HepG2 (cell line): ENCODE measurements at regions not wholly inside any gene's neighbourhood (a gene's known extent, or its start where the extent isn't known, plus 50 kb on each side); places are given as distances from the start of the nearest gene placed in this dataset.
A peak's percentile ranks its signal among the peaks of the same experiment; 100 is the strongest.

Source experiments
- ATAC-seq: fragments of 200-7000 bp; cut with Tn5 transposase; 3 replicates; pipeline ENCODE4 v1.9.1; 2020; ENCODE audit warnings: mild to moderate bottlenecking, moderate library complexity
- BruUV-seq: library from RNA; stranded (reverse); fragments of 400-500 nt; replicated peaks from 2 replicates; lab custom pipeline; 2021; lab: Mats Ljungman, UMichigan
- CTCF ChIA-PET: fragments of 300-600 bp; formaldehyde crosslinking; extraction: SDS; loops from one replicate; lab custom pipeline; 2021; ENCODE audit warnings: low total read pairs, inconsistent platforms, low intra/inter-chr PET ratio; lab: Yijun Ruan, JAX
- POLR2A ChIA-PET: fragments of 350-600 bp; sonication (Branson Sonifier 250); formaldehyde crosslinking; loops from one replicate; lab custom pipeline; 2020; ENCODE audit warnings: antibody characterized with exemption, inconsistent platforms; lab: Yijun Ruan, JAX
- DNase-seq: peaks from one replicate; pipeline ENCODE4 v3.0.0-alpha.2; 2015; ENCODE audit warnings: low spot score
- FAIRE-seq: peaks from 3 replicates; lab custom pipeline; 2011; peaks lifted over from hg19 to GRCh38; lab: Jason Lieb, UNC
- H2AFZ ChIP-seq: one replicate; pipeline ENCODE4 v1.6.1; 2011; ENCODE audit warnings: low read length, inconsistent platforms
- H3K27ac ChIP-seq: fragments of 300-600 bp; 3 replicates; pipeline ENCODE4 v1.8.0; 2011; ENCODE audit warnings: mixed run types, mild to moderate bottlenecking, mixed read lengths, low read length, inconsistent platforms; ENCODE audit not compliant: insufficient read depth; ENCODE audit errors: extremely low read length
- H3K27me3 ChIP-seq, 2 experiments: fragments of 200-600 bp in 1 of 2; 2 replicates in 1 of 2; 3 replicates in 1 of 2; pipeline versions ENCODE4 v1.6.0 to v1.8.0; 2011; ENCODE audit warnings: low read length in 2 of 2, mild to moderate bottlenecking in 2 of 2, moderate library complexity in 2 of 2, inconsistent platforms in 1 of 2; ENCODE audit not compliant: insufficient read depth in 2 of 2, control insufficient read depth in 1 of 2
- H3K36me3 ChIP-seq, 2 experiments: fragments of 200-600 bp in 1 of 2; replicated peaks in 1 of 2; 2 replicates in 1 of 2; 3 replicates in 1 of 2; pipeline versions ENCODE4 v1.5.1 to v1.8.0; 2011; ENCODE audit warnings: low read length in 2 of 2, inconsistent platforms in 1 of 2; ENCODE audit not compliant: insufficient read depth in 2 of 2, control insufficient read depth in 1 of 2
- H3K4me1 ChIP-seq: 2 replicates; pipeline ENCODE4 v1.5.1; 2012; ENCODE audit warnings: low read length, inconsistent platforms; ENCODE audit not compliant: insufficient read depth
- H3K4me2 ChIP-seq: 2 replicates; pipeline ENCODE4 v1.6.0; 2011; ENCODE audit warnings: low read depth, low read length, inconsistent platforms
- H3K4me3 ChIP-seq, 3 experiments: fragments of 200-600 bp in 1 of 3; sonication (generic), shearing (Covaris generic) in 1 of 3; replicated peaks in 1 of 3; 2 replicates each; pipeline ENCODE4 v1.5.1; 2011 to 2016; ENCODE audit warnings: low read length in 3 of 3, inconsistent platforms in 2 of 3, low read depth in 2 of 3, mild to moderate bottlenecking in 2 of 3, control low read depth in 1 of 3, mixed read lengths in 1 of 3; ENCODE audit not compliant: insufficient read depth in 1 of 3
- H3K79me2 ChIP-seq: one replicate; pipeline ENCODE4 v1.6.1; 2011; ENCODE audit warnings: low read length, inconsistent platforms; ENCODE audit not compliant: insufficient read depth
- H3K9ac ChIP-seq: 2 replicates; pipeline ENCODE4 v1.6.0; 2011; ENCODE audit warnings: mild to moderate bottlenecking, low read depth, low read length, inconsistent platforms; ENCODE audit not compliant: insufficient read depth
- H3K9me3 ChIP-seq: 2 replicates; pipeline ENCODE4 v1.5.1; 2012; ENCODE audit warnings: mild to moderate bottlenecking, low read length
- H4K20me1 ChIP-seq: 2 replicates; pipeline ENCODE4 v1.6.0; 2011; ENCODE audit warnings: inconsistent platforms, mild to moderate bottlenecking, low read length, moderate library complexity; ENCODE audit not compliant: insufficient read depth
- ARID5B ChIP-seq: IDR thresholded peaks from 2 replicates; pipeline ENCODE4 v1.4.0; 2020; ENCODE audit warnings: mild to moderate bottlenecking, missing genetic modification reagents
- MIER2 ChIP-seq: IDR thresholded peaks from 2 replicates; pipeline ENCODE4 v1.6.1; 2016; ENCODE audit warnings: missing biosample characterization, missing genetic modification reagents
- SIN3B ChIP-seq: fragments of 150-350 bp; IDR thresholded peaks from 2 replicates; pipeline ENCODE4 v1.6.1; 2014; ENCODE audit warnings: low read length
- SOX5 ChIP-seq: IDR thresholded peaks from 2 replicates; pipeline ENCODE4 v1.6.1; 2016; ENCODE audit warnings: borderline replicate concordance
- TOE1 ChIP-seq: sonication (generic); formaldehyde crosslinking; IDR thresholded peaks from 2 replicates; pipeline ENCODE4 v1.4.0; 2020; ENCODE audit warnings: mild to moderate bottlenecking, missing genetic modification reagents
- ZBTB20 ChIP-seq: sonication (generic); formaldehyde crosslinking; IDR thresholded peaks from 2 replicates; pipeline ENCODE4 v1.8.1; 2023; ENCODE audit warnings: missing genetic modification reagents, low read depth, mild to moderate bottlenecking, borderline replicate concordance
- ZBTB3 ChIP-seq: sonication (generic); formaldehyde crosslinking; IDR thresholded peaks from 2 replicates; pipeline ENCODE4 v1.4.0; 2020; ENCODE audit warnings: low read depth, mild to moderate bottlenecking, moderate library complexity, missing genetic modification reagents, borderline replicate concordance
- ZNF652 ChIP-seq: IDR thresholded peaks from 2 replicates; pipeline ENCODE4 v1.6.1; 2016; ENCODE audit warnings: low read depth, borderline replicate concordance
- WGBS: methylation state at CpG from one replicate; pipeline ENCODE4 v1.1.6; 2017; ENCODE audit warnings: low lambda C conversion rate; 5-methylcytosine and 5-hydroxymethylcytosine counted together
- in situ Hi-C: cut with HindIII; loops from 2 replicates; pipeline ENCODE4 v1.10.0; 2017; ENCODE audit warnings: low pct_unique_long_range_greater_than_20kb; ENCODE audit not compliant: extremely low pct_ligation_motif_present
- intact Hi-C: fragments of 100-400 bp; cut with micrococcal nuclease; formaldehyde crosslinking; loops from one replicate; pipeline ENCODE4 v1.10.0; 2022; ENCODE audit not compliant: unreplicated experiment

- TF ChIP-seq ARID5B (CRISPR knock-in tag): peak; percentile 41; the same call in 1 of the 2 replicates
- peak; percentile 87; the same call in 1 of the 2 replicates for TF ChIP-seq ZBTB20 (CRISPR knock-in tag)
- no peak for TF ChIP-seq SIN3B
- TF ChIP-seq ZNF652: peak; percentile 50; the same call in 1 of the 2 replicates
- TF ChIP-seq SOX5 (CRISPR knock-in tag): peak; percentile 14; the same call in 1 of the 2 replicates
Measured at GRCh38 chr3:20852712-20853111, 666.7 kb upstream of the SGO1 start (continued).

GRCh38 chr3:20849975-20850374 lies 664.0 kb upstream of the SGO1 start:
- ATAC-seq: no peak
- 65% methylated on average over 5 of the region's 5 CpGs for WGBS

More at GRCh38 chr3:20849975-20850374, 664.0 kb upstream of the SGO1 start:
- Histone ChIP-seq H2AFZ (no peak overlapping the region), H4K20me1 (no peaks in the 10 kb centered on the region), H3K27me3 (no peaks in the 10 kb centered on the region), H3K4me3 (no peak overlapping the region), H3K27ac (no peak overlapping the region)
- BruUV-seq: no TSS peak
- TF ChIP-seq ZBTB3: no peak
- no peak for TF ChIP-seq TOE1 (CRISPR knock-in tag)
- no peak for TF ChIP-seq MIER2
- TF ChIP-seq, all 625 proteins: peak for 0
- Histone ChIP-seq H3K9ac (no peak overlapping the region), H3K9me3 (peaks cover 77% of the 10 kb centered on the region), H3K4me1 (peaks cover 60% of the 10 kb centered on the region), H3K4me2 (no peak overlapping the region), H3K36me3 (no peaks in the 10 kb centered on the region), H3K79me2 (no peaks in the 10 kb centered on the region)
- in situ Hi-C loops: no loop called here
- ChIA-PET POLR2A (no interaction called here), CTCF (no interaction called here)
- no peak for DNase-seq
- intact Hi-C loops: no loop called here
- FAIRE-seq: no peak
